ENCODE measurements at regions not wholly inside any gene's neighbourhood (a gene's known extent, or its start where the extent isn't known, plus 50 kb on each side); places are given as distances from the start of the nearest gene placed in this dataset.
"Not testable (repeated sequence)": the region's sequence is repeated elsewhere in the genome, so short reads cannot be mapped to it uniquely, and the experiment has no call there.

GRCh38 chr13:87324558-87324957 lies 346.6 kb upstream of the SLITRK5 start:
- no peak for DNase-seq
- no peaks in the 10 kb centered on the region for H3K36me3 ChIP-seq
- no peaks in the 10 kb centered on the region for H3K4me1 ChIP-seq
- H3K27ac ChIP-seq, result no peak overlapping the region
- TF ChIP-seq, protein P1, sequence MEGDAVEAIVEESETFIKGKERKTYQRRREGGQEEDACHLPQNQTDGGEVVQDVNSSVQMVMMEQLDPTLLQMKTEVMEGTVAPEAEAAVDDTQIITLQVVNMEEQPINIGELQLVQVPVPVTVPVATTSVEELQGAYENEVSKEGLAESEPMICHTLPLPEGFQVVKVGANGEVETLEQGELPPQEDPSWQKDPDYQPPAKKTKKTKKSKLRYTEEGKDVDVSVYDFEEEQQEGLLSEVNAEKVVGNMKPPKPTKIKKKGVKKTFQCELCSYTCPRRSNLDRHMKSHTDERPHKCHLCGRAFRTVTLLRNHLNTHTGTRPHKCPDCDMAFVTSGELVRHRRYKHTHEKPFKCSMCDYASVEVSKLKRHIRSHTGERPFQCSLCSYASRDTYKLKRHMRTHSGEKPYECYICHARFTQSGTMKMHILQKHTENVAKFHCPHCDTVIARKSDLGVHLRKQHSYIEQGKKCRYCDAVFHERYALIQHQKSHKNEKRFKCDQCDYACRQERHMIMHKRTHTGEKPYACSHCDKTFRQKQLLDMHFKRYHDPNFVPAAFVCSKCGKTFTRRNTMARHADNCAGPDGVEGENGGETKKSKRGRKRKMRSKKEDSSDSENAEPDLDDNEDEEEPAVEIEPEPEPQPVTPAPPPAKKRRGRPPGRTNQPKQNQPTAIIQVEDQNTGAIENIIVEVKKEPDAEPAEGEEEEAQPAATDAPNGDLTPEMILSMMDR (IDR thresholded peaks at IDR 0.05), result no peak
- TF ChIP-seq POLR2AphosphoS5 (IDR thresholded peaks at IDR 0.05) (no peak), POLR2A (IDR thresholded peaks at IDR 0.05) (no peak), EP300 (IDR thresholded peaks at IDR 0.05) (no peak)
- intact Hi-C loops (cut with DNase I; ENCODE audit: low total_unique reads), result no loop called here
- H3K9me3 ChIP-seq, result no peaks in the 10 kb centered on the region
- 65 to 78% (median 69%) methylated on average over 3 of the region's 3 CpGs for WGBS, 5 donors
- no peaks in the 10 kb centered on the region for H3K27me3 ChIP-seq
- no peak overlapping the region for H3K4me3 ChIP-seq

DNA sequence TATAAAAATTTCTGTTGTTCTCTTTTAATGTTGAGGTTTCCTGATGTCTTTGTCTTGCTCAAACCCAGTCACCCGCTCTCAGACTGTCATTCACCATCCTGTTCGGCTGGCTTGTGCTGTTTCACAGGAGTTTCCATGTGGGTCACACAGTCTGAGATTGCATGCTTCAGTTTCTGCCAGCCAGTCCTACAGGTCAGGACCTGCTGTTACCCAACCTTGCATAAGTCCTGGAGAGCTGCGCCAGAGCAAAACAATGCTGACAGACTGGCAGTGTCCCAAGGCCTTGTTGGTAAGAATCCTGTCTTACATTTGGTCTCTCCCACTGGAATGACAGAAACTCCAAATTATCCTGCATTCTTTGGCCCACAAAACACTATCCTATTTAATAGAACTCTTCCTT lies 340.0 kb upstream of the SLITRK5 start:
- TF ChIP-seq POLR2AphosphoS5 (IDR thresholded peaks at IDR 0.05) (no peak), EP300 (IDR thresholded peaks at IDR 0.05) (no peak), POLR2A (IDR thresholded peaks at IDR 0.05) (no peak)
- TF ChIP-seq, protein P1 (IDR thresholded peaks at IDR 0.05), result no peak
- no peaks in the 10 kb centered on the region for H3K36me3 ChIP-seq
- no peak overlapping the region for H3K4me3 ChIP-seq
- 41 to 62% (median 56%) methylated on average over 3 of the region's 3 CpGs for WGBS, 5 donors
- intact Hi-C loops (cut with DNase I; ENCODE audit: low total_unique reads), result no loop called here
- H3K4me1 ChIP-seq, result no peaks in the 10 kb centered on the region
- H3K9me3 ChIP-seq, result peaks cover 0 to 17% (median 0%) of the 10 kb centered on the region in 4 donors
- DNase-seq, result peak in 1 of 2 donors; percentile 13
- H3K27ac ChIP-seq, result no peak overlapping the region
- no peaks in the 10 kb centered on the region for H3K27me3 ChIP-seq

DNA sequence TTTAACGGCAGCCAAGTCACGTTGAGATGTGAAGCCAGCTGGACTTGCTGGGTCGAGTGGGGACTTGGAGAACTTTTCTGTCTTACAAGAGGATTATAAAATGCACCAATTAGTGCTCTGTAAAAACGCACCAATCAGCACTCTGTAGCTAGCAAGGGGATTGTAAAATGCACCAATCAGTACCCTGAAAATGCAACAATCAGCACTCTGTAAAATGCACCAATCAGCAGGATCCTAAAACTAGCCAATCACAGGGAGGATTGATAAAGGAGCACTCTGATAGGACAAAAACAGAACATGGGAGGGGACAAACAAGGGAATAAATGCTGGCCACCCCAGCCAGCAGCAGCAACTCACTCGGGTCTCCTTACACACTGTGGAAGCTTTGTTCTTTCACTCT lies 337.6 kb upstream of the SLITRK5 start:
- Histone ChIP-seq H3K27me3 (no peaks in the 10 kb centered on the region), H3K9me3 (peaks cover 0 to 17% (median 0%) of the 10 kb centered on the region in 4 donors), H3K27ac (no peak overlapping the region), H3K36me3 (no peaks in the 10 kb centered on the region), H3K4me3 (no peak overlapping the region), H3K4me1 (no peaks in the 10 kb centered on the region)
- no peak for TF ChIP-seq EP300 (IDR thresholded peaks at IDR 0.05)
- TF ChIP-seq, protein P1 (IDR thresholded peaks at IDR 0.05), result no peak
- TF ChIP-seq POLR2AphosphoS5 (IDR thresholded peaks at IDR 0.05), result no peak
- TF ChIP-seq POLR2A (IDR thresholded peaks at IDR 0.05), result no peak
- intact Hi-C loops (cut with DNase I; ENCODE audit: low total_unique reads), result no loop called here
- no peak for DNase-seq
- 74 to 86% (median 80%) methylated on average over 5 of the region's 5 CpGs for WGBS, 5 donors

DNA sequence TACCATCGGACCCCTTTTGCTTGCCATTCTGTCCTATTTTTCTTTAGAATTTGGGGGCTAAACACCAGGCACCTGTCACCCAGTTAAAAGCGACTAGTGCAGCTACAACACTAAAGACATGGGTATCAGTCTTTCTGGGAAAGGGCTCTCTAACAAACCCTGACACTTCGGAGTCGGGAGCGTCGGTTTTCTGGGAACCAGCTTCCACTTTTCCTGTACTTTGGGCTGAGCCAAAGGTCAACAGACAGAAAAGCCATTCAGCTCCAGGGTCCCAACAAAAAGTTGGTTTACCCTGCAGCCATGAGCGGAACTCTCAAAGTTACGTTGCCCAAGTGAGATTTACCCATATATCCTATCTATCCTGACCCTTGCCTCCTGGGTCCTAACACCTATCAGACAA lies 337.0 kb upstream of the SLITRK5 start:
- no peaks in the 10 kb centered on the region for H3K27me3 ChIP-seq
- no peak overlapping the region for H3K4me3 ChIP-seq
- intact Hi-C loops (cut with DNase I; ENCODE audit: low total_unique reads), result no loop called here
- no peaks in the 10 kb centered on the region for H3K36me3 ChIP-seq
- no peak overlapping the region for H3K27ac ChIP-seq
- no peak for TF ChIP-seq POLR2A (IDR thresholded peaks at IDR 0.05)
- no peak for TF ChIP-seq POLR2AphosphoS5 (IDR thresholded peaks at IDR 0.05)
- no peak for TF ChIP-seq EP300 (IDR thresholded peaks at IDR 0.05)
- TF ChIP-seq, protein P1 (IDR thresholded peaks at IDR 0.05), result no peak
- DNase-seq, result no peak
- H3K4me1 ChIP-seq, result no peaks in the 10 kb centered on the region
- 91 to 94% (median 91%) methylated on average over 8 of the region's 8 CpGs for WGBS, 5 donors
- H3K9me3 ChIP-seq, result peaks cover 0 to 17% (median 0%) of the 10 kb centered on the region in 4 donors

DNA sequence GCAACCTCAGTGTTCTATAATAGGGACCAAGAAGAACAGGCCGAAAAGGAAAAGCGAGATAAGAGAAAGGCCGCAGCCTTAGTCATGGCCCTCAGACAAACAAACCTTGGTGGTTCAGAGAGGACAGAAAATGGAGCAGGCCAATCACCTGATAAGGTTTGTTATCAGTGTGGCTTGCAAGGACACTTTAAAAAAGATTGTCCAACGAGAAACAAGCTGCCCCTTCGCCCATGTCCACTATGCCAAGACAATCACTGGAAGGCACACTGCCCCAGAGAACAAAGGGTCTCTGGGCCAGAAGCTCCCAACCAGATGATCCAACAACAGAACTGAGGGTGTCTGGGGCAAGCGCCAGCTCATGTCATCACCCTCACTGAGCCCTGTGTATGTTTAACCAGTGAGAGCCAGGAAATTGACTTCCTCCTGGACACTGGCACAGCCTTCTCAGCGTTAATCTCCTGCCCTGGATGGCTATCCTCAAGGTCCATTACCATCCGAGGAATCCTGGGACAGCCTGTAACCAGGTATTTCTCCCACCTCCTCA lies 334.8 kb upstream of the SLITRK5 start:
- peaks cover 0 to 17% (median 0%) of the 10 kb centered on the region in 4 donors for H3K9me3 ChIP-seq
- WGBS, 5 donors, result 63 to 76% (median 74%) methylated on average over 8 of the region's 8 CpGs
- intact Hi-C loops (cut with DNase I; ENCODE audit: low total_unique reads); DNase-seq; H3K27me3 ChIP-seq; H3K27ac ChIP-seq; H3K4me1 ChIP-seq; H3K4me3 ChIP-seq; H3K36me3 ChIP-seq: not testable (repeated sequence)

All from stomach (tissue), 8 donors.